Superior temporal gyrus (tissue), 1 donor: ENCODE measurements at regions not wholly inside any gene's neighbourhood (a gene's known extent, or its start where the extent isn't known, plus 50 kb on each side); places are given as distances from the start of the nearest gene placed in this dataset.
"Not testable (repeated sequence)": the region's sequence is repeated elsewhere in the genome, so short reads cannot be mapped to it uniquely, and the experiment has no call there.

Experiments used
- DNase-seq: peaks from one replicate; pipeline ENCODE4 v3.0.0-alpha.2; 2016; ENCODE audit errors: extremely low spot score

- no peak for DNase-seq
Measured at GRCh38 chr4:164207460-164207859, 546.5 kb upstream of the SMIM31 start.

GRCh38 chr4:164210377-164210776 is 543.6 kb upstream of the SMIM31 start:
- no peak for DNase-seq

- no peak for DNase-seq
Measured at GRCh38 chr4:164212134-164212533, 541.8 kb upstream of the SMIM31 start.

GRCh38 chr4:164212714-164213113 is 541.2 kb upstream of the SMIM31 start:
- no peak for DNase-seq

- no peak for DNase-seq
Measured at GRCh38 chr4:164215113-164215741, 538.7 kb upstream of the SMIM31 start.

GRCh38 chr4:164221631-164222030 is 532.3 kb upstream of the SMIM31 start:
- no peak for DNase-seq

- no peak for DNase-seq
Measured at GRCh38 chr4:164224871-164225270, 529.1 kb upstream of the SMIM31 start.

- DNase-seq: no peak
Measured at GRCh38 chr4:164229255-164229654, 524.7 kb upstream of the SMIM31 start.

GRCh38 chr4:164239433-164239832 is 514.5 kb upstream of the SMIM31 start:
- no peak for DNase-seq

- DNase-seq: no peak
Measured at GRCh38 chr4:164239976-164240375, 514.0 kb upstream of the SMIM31 start.

GRCh38 chr4:164251257-164251656 is 502.7 kb upstream of the SMIM31 start:
- peak; percentile 68 for DNase-seq

GRCh38 chr4:164252286-164252685 is 501.6 kb upstream of the SMIM31 start:
- DNase-seq: peak; percentile 90

GRCh38 chr4:164261831-164262230 is 492.1 kb upstream of the SMIM31 start:
- DNase-seq: no peak

GRCh38 chr4:164262508-164262907 is 491.4 kb upstream of the SMIM31 start:
- not testable (repeated sequence) for DNase-seq

- DNase-seq: not testable (repeated sequence)
Measured at GRCh38 chr4:164277414-164277813, 476.5 kb upstream of the SMIM31 start.

- DNase-seq: no peak
Measured at GRCh38 chr4:164287173-164287572, 466.8 kb upstream of the SMIM31 start.

GRCh38 chr4:164288578-164288977 is 465.4 kb upstream of the SMIM31 start:
- DNase-seq: no peak

- DNase-seq: no peak
Measured at GRCh38 chr4:164293203-164293602, 460.7 kb upstream of the SMIM31 start.

- DNase-seq: no peak
Measured at GRCh38 chr4:164293743-164294142, 460.2 kb upstream of the SMIM31 start.

GRCh38 chr4:164301430-164301829 is 452.5 kb upstream of the SMIM31 start:
- no peak for DNase-seq

GRCh38 chr4:164304101-164304639 is 449.8 kb upstream of the SMIM31 start:
- no peak for DNase-seq

- no peak for DNase-seq
Measured at GRCh38 chr4:164304861-164305260, 449.1 kb upstream of the SMIM31 start.

- no peak for DNase-seq
Measured at GRCh38 chr4:164307262-164307661, 446.7 kb upstream of the SMIM31 start.

GRCh38 chr4:164312671-164313070 is 441.3 kb upstream of the SMIM31 start:
- no peak for DNase-seq
